SK-N-SH treated with all-trans-retinoic acid at 6 μM for 48 hours (cell line): ENCODE measurements at regions not wholly inside any gene's neighbourhood (a gene's known extent, or its start where the extent isn't known, plus 50 kb on each side); places are given as distances from the start of the nearest gene placed in this dataset.

Experiments used
- CREB5 ChIP-seq: fragments of 250-450 bp; sonication (Bioruptor Pico); IDR thresholded peaks from 2 replicates; pipeline ENCODE4 v1.5.1; 2020; ENCODE audit warnings: low read depth, mild to moderate bottlenecking, moderate library complexity
- CSDC2 ChIP-seq: fragments of 250-450 bp; sonication (Bioruptor Pico); IDR thresholded peaks from 2 replicates; pipeline ENCODE4 v1.5.0; 2020; ENCODE audit warnings: mild to moderate bottlenecking, moderate library complexity
- GLIS3 ChIP-seq: fragments of 250-450 bp; sonication (Bioruptor Pico); IDR thresholded peaks from 2 replicates; pipeline ENCODE4 v1.5.0; 2020; ENCODE audit warnings: mild to moderate bottlenecking, moderate library complexity
- PATZ1 ChIP-seq: fragments of 250-450 bp; sonication (Bioruptor Pico); IDR thresholded peaks from 2 replicates; pipeline ENCODE4 v1.8.0; 2020; ENCODE audit warnings: mild to moderate bottlenecking, moderate library complexity, borderline replicate concordance
- RARB ChIP-seq: fragments of 250-450 bp; sonication (Bioruptor Pico); IDR thresholded peaks from 2 replicates; pipeline ENCODE4 v1.8.0; 2021; ENCODE audit warnings: mild to moderate bottlenecking, moderate library complexity
- TCF4 ChIP-seq: fragments of 250-450 bp; sonication (Bioruptor Pico); IDR thresholded peaks from 2 replicates; pipeline ENCODE4 v1.8.0; 2021; ENCODE audit warnings: mild to moderate bottlenecking, moderate library complexity, borderline replicate concordance
- TOX ChIP-seq: fragments of 250-450 bp; sonication (Bioruptor Pico); IDR thresholded peaks from 2 replicates; pipeline ENCODE4 v1.8.0; 2021; ENCODE audit warnings: mild to moderate bottlenecking, moderate library complexity, borderline replicate concordance
- ZFP3 ChIP-seq: fragments of 250-450 bp; sonication (Bioruptor Pico); IDR thresholded peaks from 2 replicates; pipeline ENCODE4 v1.5.0; 2020; ENCODE audit warnings: mild to moderate bottlenecking, moderate library complexity
- ZNF70 ChIP-seq: fragments of 450-650 bp; formaldehyde crosslinking; IDR thresholded peaks from 2 replicates; pipeline ENCODE4 v1.5.0; 2020; ENCODE audit warnings: mild to moderate bottlenecking, moderate library complexity
- ZNF8 ChIP-seq: fragments of 450-650 bp; formaldehyde crosslinking; IDR thresholded peaks from 2 replicates; pipeline ENCODE4 v1.5.0; 2020; ENCODE audit warnings: mild to moderate bottlenecking, moderate library complexity
- TF ChIP-seq, protein P1 (sequence below): fragments of 250-450 bp; sonication (Bioruptor Pico); IDR thresholded peaks from 2 replicates; pipeline ENCODE4 v1.8.0; 2021; ENCODE audit warnings: low read depth, mild to moderate bottlenecking, moderate library complexity, borderline replicate concordance
- TF ChIP-seq, protein P2 (sequence below): fragments of 250-450 bp; sonication (Bioruptor Pico); IDR thresholded peaks from 2 replicates; pipeline ENCODE4 v1.5.1; 2021; ENCODE audit warnings: mild to moderate bottlenecking, moderate library complexity

DNA sequence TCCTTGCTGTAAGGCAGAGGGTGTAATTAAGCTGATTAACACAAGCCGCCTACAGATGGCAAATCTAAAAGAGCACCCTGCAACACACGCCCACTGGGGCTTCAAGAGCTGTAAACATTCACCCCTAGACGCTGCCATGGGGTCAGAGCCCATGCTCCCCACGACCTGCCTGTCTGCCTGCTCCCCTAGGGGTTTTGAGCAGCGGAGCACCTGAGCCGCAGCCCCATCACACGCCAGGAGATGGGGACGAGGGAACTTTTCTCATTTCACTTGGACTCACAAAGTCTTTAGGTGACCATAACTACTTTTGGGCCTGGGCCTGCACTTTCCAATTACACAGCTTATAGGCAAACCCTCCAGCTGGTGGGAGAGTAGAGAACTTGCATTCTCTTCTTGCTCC, 99.0 kb upstream of the SOX4 start:
- no peak for TF ChIP-seq GLIS3 (CRISPR knock-in tag)
- no peak for TF ChIP-seq ZFP3 (CRISPR knock-in tag)
- TF ChIP-seq CREB5 (CRISPR knock-in tag): no peak
- TF ChIP-seq RARB (CRISPR knock-in tag): no peak
- no peak for TF ChIP-seq ZNF8 (CRISPR knock-in tag)
- no peak for TF ChIP-seq ZNF70 (CRISPR knock-in tag)
- TF ChIP-seq CSDC2 (CRISPR knock-in tag): no peak
- no peak for TF ChIP-seq PATZ1 (CRISPR knock-in tag)
- TF ChIP-seq TOX: no peak
- TF ChIP-seq, protein P1, sequence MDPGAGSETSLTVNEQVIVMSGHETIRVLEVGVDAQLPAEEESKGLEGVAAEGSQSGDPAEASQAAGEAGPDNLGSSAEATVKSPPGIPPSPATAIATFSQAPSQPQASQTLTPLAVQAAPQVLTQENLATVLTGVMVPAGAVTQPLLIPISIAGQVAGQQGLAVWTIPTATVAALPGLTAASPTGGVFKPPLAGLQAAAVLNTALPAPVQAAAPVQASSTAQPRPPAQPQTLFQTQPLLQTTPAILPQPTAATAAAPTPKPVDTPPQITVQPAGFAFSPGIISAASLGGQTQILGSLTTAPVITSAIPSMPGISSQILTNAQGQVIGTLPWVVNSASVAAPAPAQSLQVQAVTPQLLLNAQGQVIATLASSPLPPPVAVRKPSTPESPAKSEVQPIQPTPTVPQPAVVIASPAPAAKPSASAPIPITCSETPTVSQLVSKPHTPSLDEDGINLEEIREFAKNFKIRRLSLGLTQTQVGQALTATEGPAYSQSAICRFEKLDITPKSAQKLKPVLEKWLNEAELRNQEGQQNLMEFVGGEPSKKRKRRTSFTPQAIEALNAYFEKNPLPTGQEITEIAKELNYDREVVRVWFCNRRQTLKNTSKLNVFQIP (CRISPR knock-in tag): no peak
- TF ChIP-seq, protein P2, sequence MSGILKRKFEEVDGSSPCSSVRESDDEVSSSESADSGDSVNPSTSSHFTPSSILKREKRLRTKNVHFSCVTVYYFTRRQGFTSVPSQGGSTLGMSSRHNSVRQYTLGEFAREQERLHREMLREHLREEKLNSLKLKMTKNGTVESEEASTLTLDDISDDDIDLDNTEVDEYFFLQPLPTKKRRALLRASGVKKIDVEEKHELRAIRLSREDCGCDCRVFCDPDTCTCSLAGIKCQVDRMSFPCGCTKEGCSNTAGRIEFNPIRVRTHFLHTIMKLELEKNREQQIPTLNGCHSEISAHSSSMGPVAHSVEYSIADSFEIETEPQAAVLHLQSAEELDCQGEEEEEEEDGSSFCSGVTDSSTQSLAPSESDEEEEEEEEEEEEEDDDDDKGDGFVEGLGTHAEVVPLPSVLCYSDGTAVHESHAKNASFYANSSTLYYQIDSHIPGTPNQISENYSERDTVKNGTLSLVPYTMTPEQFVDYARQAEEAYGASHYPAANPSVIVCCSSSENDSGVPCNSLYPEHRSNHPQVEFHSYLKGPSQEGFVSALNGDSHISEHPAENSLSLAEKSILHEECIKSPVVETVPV (CRISPR knock-in tag): no peak
- TF ChIP-seq TCF4 (CRISPR knock-in tag): no peak
